Nephron (organoid): ENCODE measurements at regions not wholly inside any gene's neighbourhood (a gene's known extent, or its start where the extent isn't known, plus 50 kb on each side); places are given as distances from the start of the nearest gene placed in this dataset.
A peak's percentile ranks its signal among the peaks of the same experiment; 100 is the strongest.

Source experiments
- H3K27ac Mint-ChIP-seq, 3 experiments: 2 replicates each; pipeline ENCODE4 v1.8.0; 2020; ENCODE audit warnings: mixed read lengths in 3 of 3, mild to moderate bottlenecking in 2 of 3, moderate library complexity in 1 of 3
- H3K27me3 Mint-ChIP-seq: 2 replicates; pipeline ENCODE4 v1.8.0; 2021; ENCODE audit warnings: low read depth, mild to moderate bottlenecking, moderate library complexity, mixed read lengths
- H3K36me3 Mint-ChIP-seq: 2 replicates; pipeline ENCODE4 v1.8.0; 2020; ENCODE audit warnings: low read depth, mixed read lengths
- H3K4me1 Mint-ChIP-seq: 2 replicates; pipeline ENCODE4 v1.8.0; 2020; ENCODE audit warnings: mixed read lengths
- H3K4me3 Mint-ChIP-seq, 3 experiments: 2 replicates each; pipeline ENCODE4 v1.8.0; 2020; ENCODE audit warnings: mild to moderate bottlenecking in 3 of 3, mixed read lengths in 3 of 3, moderate library complexity in 2 of 3
- H3K9me3 Mint-ChIP-seq: 2 replicates; pipeline ENCODE4 v1.8.0; 2020; ENCODE audit warnings: mixed read lengths
- TF ChIP-seq, protein P1 (sequence below), 3 experiments: fragments of 200-600 bp; sonication (generic); IDR thresholded peaks; one replicate each; pipeline ENCODE4 v1.5.0; 2021; ENCODE audit warnings: antibody characterized with exemption in 3 of 3; ENCODE audit not compliant: unreplicated experiment in 3 of 3

DNA sequence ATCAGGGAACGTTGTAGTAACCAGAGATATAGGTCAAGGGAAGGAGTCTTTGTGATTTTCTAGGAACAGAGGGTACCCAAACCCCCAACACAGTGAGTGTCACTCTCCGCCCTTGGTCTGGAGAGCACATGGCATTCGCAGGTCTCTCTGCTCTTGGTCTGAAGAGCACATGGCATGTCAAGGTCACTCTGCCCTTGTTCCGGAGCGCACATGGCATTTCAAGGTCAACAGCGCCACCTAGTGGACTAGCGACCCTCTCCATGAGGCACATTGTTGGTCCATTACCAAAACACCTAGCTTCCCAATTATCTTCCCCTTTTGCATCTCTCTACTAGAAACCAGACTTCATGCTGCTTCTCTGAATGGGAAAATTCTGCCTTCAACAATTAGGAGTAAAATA, 260.0 kb downstream of the C6orf118 start:
- H3K27me3 Mint-ChIP-seq = no peaks in the 10 kb centered on the region
- peaks cover 43% of the 10 kb centered on the region for H3K9me3 Mint-ChIP-seq
- TF ChIP-seq, protein P1, sequence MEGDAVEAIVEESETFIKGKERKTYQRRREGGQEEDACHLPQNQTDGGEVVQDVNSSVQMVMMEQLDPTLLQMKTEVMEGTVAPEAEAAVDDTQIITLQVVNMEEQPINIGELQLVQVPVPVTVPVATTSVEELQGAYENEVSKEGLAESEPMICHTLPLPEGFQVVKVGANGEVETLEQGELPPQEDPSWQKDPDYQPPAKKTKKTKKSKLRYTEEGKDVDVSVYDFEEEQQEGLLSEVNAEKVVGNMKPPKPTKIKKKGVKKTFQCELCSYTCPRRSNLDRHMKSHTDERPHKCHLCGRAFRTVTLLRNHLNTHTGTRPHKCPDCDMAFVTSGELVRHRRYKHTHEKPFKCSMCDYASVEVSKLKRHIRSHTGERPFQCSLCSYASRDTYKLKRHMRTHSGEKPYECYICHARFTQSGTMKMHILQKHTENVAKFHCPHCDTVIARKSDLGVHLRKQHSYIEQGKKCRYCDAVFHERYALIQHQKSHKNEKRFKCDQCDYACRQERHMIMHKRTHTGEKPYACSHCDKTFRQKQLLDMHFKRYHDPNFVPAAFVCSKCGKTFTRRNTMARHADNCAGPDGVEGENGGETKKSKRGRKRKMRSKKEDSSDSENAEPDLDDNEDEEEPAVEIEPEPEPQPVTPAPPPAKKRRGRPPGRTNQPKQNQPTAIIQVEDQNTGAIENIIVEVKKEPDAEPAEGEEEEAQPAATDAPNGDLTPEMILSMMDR (IDR thresholded peaks at IDR 0.05; ENCODE audit: unreplicated experiment in 3 of 3) = peak in 1 of 3 experiments; percentile 30
- no peak overlapping the region for H3K4me3 Mint-ChIP-seq
- H3K36me3 Mint-ChIP-seq = no peaks in the 10 kb centered on the region
- no peak overlapping the region for H3K27ac Mint-ChIP-seq
- H3K4me1 Mint-ChIP-seq = no peaks in the 10 kb centered on the region

DNA sequence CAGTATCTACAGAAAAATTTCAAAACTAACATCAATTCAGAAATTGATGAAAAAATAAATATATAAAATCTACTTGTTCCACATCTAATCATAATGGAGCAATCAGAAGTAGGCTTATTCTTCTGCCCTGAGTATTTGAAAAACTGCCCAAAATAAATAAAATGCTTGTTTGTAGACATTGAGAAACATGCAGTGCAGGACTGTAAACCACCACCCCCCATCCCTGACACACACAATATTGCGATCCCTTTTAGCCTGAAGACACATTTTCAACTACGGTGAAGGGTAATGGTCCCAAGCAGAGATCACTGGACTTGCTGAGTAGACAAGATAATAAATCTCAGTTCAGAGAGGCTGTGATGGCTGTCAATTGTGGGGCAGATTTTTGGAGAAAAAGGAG, 261.5 kb downstream of the C6orf118 start:
- TF ChIP-seq, protein P1 (IDR thresholded peaks at IDR 0.05; ENCODE audit: unreplicated experiment in 3 of 3) = no peak
- no peak overlapping the region for H3K27ac Mint-ChIP-seq
- no peaks in the 10 kb centered on the region for H3K4me1 Mint-ChIP-seq
- H3K4me3 Mint-ChIP-seq = no peak overlapping the region
- no peaks in the 10 kb centered on the region for H3K27me3 Mint-ChIP-seq
- H3K36me3 Mint-ChIP-seq = no peaks in the 10 kb centered on the region
- H3K9me3 Mint-ChIP-seq = peaks cover 43% of the 10 kb centered on the region

DNA sequence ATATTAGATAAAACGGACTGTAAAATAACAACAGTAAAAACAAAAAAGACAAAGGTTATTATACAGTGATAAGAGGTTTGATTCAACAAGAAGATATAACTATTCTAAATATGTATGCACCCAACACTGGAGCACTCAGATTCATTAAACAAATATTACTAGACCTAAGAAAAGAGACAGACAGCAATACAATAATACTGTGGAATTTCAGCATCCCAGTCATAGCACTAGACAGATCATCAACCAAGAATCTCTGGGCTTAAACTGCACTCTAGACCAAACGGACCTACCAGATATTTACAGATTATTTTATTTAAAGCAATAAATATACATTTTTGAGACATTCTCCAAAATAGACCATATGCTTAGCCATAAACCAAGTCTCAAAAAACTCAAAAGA, 263.8 kb downstream of the C6orf118 start:
- no peaks in the 10 kb centered on the region for H3K4me1 Mint-ChIP-seq
- H3K4me3 Mint-ChIP-seq = no peak overlapping the region
- no peaks in the 10 kb centered on the region for H3K27me3 Mint-ChIP-seq
- no peaks in the 10 kb centered on the region for H3K36me3 Mint-ChIP-seq
- no peak overlapping the region for H3K27ac Mint-ChIP-seq
- TF ChIP-seq, protein P1 (IDR thresholded peaks at IDR 0.05; ENCODE audit: unreplicated experiment in 3 of 3) = no peak
- H3K9me3 Mint-ChIP-seq = peaks cover 32% of the 10 kb centered on the region

GRCh38 chr6:165042912-165043311, 266.5 kb downstream of the C6orf118 start:
- H3K27me3 Mint-ChIP-seq = no peaks in the 10 kb centered on the region
- TF ChIP-seq, protein P1 (IDR thresholded peaks at IDR 0.05; ENCODE audit: unreplicated experiment in 3 of 3) = no peak
- no peak overlapping the region for H3K27ac Mint-ChIP-seq
- H3K36me3 Mint-ChIP-seq = no peaks in the 10 kb centered on the region
- no peaks in the 10 kb centered on the region for H3K4me1 Mint-ChIP-seq
- H3K9me3 Mint-ChIP-seq = peaks cover 25% of the 10 kb centered on the region
- no peak overlapping the region for H3K4me3 Mint-ChIP-seq

DNA sequence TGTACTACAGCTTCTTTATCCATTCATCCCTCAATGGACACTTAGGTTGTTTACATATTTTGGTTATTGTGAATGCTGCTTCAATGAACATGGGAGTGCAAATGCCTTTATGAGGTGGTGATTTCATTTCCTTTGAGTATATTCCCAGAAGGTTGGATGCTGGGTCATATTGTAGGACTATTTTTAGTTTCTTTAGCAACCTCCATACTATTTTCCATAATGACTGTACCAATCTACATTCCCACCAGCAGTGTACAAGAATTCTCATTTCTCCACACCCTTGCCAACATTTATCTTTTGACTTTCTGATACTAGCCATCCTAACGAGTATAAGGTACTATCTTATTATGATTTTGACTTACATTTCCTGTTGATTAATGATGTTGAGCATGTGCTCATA, 269.0 kb downstream of the C6orf118 start:
- Mint-ChIP-seq H3K9me3 (peaks cover 8% of the 10 kb centered on the region), H3K4me3 (no peak overlapping the region), H3K27me3 (no peaks in the 10 kb centered on the region), H3K36me3 (no peaks in the 10 kb centered on the region), H3K4me1 (no peaks in the 10 kb centered on the region), H3K27ac (no peak overlapping the region)
- TF ChIP-seq, protein P1 (IDR thresholded peaks at IDR 0.05; ENCODE audit: unreplicated experiment in 3 of 3) = no peak

DNA sequence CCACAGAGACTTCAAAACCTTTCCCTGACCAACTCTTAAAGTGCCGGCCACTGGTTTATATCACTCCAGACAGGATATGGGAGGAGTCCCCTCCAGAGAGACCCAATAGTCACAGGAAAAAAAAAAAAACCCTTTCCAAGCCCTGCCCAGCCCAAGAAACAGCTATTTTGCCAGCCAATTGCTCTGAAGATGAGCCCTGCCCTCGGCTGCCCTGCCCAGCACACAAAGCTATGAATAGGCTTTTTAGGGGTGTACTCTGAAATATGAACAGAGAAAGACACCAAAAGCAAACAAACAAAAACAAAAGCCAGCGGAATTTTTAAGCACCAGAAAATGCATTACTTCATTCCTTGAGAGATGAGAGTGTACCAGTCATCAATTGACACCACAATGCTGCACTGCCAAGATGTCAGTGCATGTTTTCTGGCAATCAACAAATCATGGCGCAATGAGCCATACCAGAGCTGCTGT, 275.1 kb downstream of the C6orf118 start:
- H3K9me3 Mint-ChIP-seq = peaks cover 12% of the 10 kb centered on the region
- no peaks in the 10 kb centered on the region for H3K27me3 Mint-ChIP-seq
- TF ChIP-seq, protein P1 (IDR thresholded peaks at IDR 0.05; ENCODE audit: unreplicated experiment in 3 of 3) = no peak
- H3K4me1 Mint-ChIP-seq = no peaks in the 10 kb centered on the region
- no peak overlapping the region for H3K4me3 Mint-ChIP-seq
- H3K27ac Mint-ChIP-seq = no peak overlapping the region
- no peaks in the 10 kb centered on the region for H3K36me3 Mint-ChIP-seq
